ENCODE measurements at regions not wholly inside any gene's neighbourhood (a gene's known extent, or its start where the extent isn't known, plus 50 kb on each side); places are given as distances from the start of the nearest gene placed in this dataset.

- no peak for TF ChIP-seq ZBTB7A (IDR thresholded peaks at IDR 0.05; ENCODE audit: low read depth)
- no peak for TF ChIP-seq TEAD4 (IDR thresholded peaks at IDR 0.05)
- no peak for TF ChIP-seq CREB1 (IDR thresholded peaks at IDR 0.05; ENCODE audit: low read depth)
- TF ChIP-seq EP300 (IDR thresholded peaks at IDR 0.05; ENCODE audit: borderline replicate concordance), result no peak
- TF ChIP-seq TAF1 (IDR thresholded peaks at IDR 0.05; ENCODE audit: low read depth), result no peak
- no peak for TF ChIP-seq FOXM1 (IDR thresholded peaks at IDR 0.05; ENCODE audit: borderline replicate concordance, low read depth)
Measured at GRCh38 chr12:18969512-18969911, 160.0 kb upstream of the PLEKHA5 start.

DNA sequence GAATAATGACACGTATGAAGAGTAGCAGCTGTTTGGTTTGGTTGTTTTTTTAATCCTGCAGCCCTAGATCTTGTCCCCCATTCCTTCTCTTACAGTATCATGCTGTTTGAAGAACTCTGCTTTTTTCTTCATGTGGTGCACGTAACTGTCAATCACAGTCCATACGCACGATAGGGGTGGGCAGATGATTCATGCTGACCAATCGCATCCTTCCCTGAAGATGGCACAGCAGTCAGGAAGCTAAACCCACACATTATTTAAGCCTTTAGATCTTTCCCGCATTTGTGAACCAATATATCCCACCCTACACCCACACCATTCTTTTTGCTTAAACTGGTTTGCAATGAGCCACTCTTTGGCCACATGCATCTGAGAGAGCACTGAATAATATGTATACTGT, 158.9 kb upstream of the PLEKHA5 start:
- TF ChIP-seq TAF1 (IDR thresholded peaks at IDR 0.05; ENCODE audit: low read depth), result no peak
- TF ChIP-seq YY1 (IDR thresholded peaks at IDR 0.05; ENCODE audit: low read depth), result no peak
- TF ChIP-seq REST (IDR thresholded peaks at IDR 0.05; ENCODE audit: low read depth), result no peak
- TF ChIP-seq ZBTB7A (IDR thresholded peaks at IDR 0.05; ENCODE audit: low read depth), result no peak
- TF ChIP-seq FOXM1 (IDR thresholded peaks at IDR 0.05; ENCODE audit: borderline replicate concordance, low read depth), result no peak
- TF ChIP-seq MAX (IDR thresholded peaks at IDR 0.05), result no peak
- TF ChIP-seq RAD21 (IDR thresholded peaks at IDR 0.05; ENCODE audit: low read depth), result no peak
- TF ChIP-seq NFIC (IDR thresholded peaks at IDR 0.05), result no peak
- TF ChIP-seq EGR1 (IDR thresholded peaks at IDR 0.05), result no peak
- TF ChIP-seq EP300 (IDR thresholded peaks at IDR 0.05; ENCODE audit: borderline replicate concordance), result no peak
- no peak for TF ChIP-seq TEAD4 (IDR thresholded peaks at IDR 0.05)
- no peak for TF ChIP-seq CEBPB (IDR thresholded peaks at IDR 0.05)
- TF ChIP-seq CREB1 (IDR thresholded peaks at IDR 0.05; ENCODE audit: low read depth), result no peak
- TF ChIP-seq TCF12 (IDR thresholded peaks at IDR 0.05; ENCODE audit: low read depth), result no peak
- no peak for TF ChIP-seq USF1 (IDR thresholded peaks at IDR 0.05)

- TF ChIP-seq YY1 (IDR thresholded peaks at IDR 0.05; ENCODE audit: low read depth), result no peak
- no peak for TF ChIP-seq NFIC (IDR thresholded peaks at IDR 0.05)
- no peak for TF ChIP-seq RAD21 (IDR thresholded peaks at IDR 0.05; ENCODE audit: low read depth)
- no peak for TF ChIP-seq EP300 (IDR thresholded peaks at IDR 0.05; ENCODE audit: borderline replicate concordance)
- TF ChIP-seq USF1 (IDR thresholded peaks at IDR 0.05), result no peak
- TF ChIP-seq FOXM1 (IDR thresholded peaks at IDR 0.05; ENCODE audit: borderline replicate concordance, low read depth), result no peak
- no peak for TF ChIP-seq MAX (IDR thresholded peaks at IDR 0.05)
- no peak for TF ChIP-seq REST (IDR thresholded peaks at IDR 0.05; ENCODE audit: low read depth)
- no peak for TF ChIP-seq EGR1 (IDR thresholded peaks at IDR 0.05)
- TF ChIP-seq CEBPB (IDR thresholded peaks at IDR 0.05), result no peak
- no peak for TF ChIP-seq TEAD4 (IDR thresholded peaks at IDR 0.05)
- TF ChIP-seq CREB1 (IDR thresholded peaks at IDR 0.05; ENCODE audit: low read depth), result no peak
- TF ChIP-seq ZBTB7A (IDR thresholded peaks at IDR 0.05; ENCODE audit: low read depth), result no peak
- no peak for TF ChIP-seq TAF1 (IDR thresholded peaks at IDR 0.05; ENCODE audit: low read depth)
Measured at GRCh38 chr12:18971932-18972331, 157.6 kb upstream of the PLEKHA5 start.

- no peak for TF ChIP-seq EP300 (IDR thresholded peaks at IDR 0.05; ENCODE audit: borderline replicate concordance)
- no peak for TF ChIP-seq ZBTB7A (IDR thresholded peaks at IDR 0.05; ENCODE audit: low read depth)
- no peak for TF ChIP-seq NFIC (IDR thresholded peaks at IDR 0.05)
- no peak for TF ChIP-seq TCF12 (IDR thresholded peaks at IDR 0.05; ENCODE audit: low read depth)
- TF ChIP-seq TAF1 (IDR thresholded peaks at IDR 0.05; ENCODE audit: low read depth), result no peak
- TF ChIP-seq MAX (IDR thresholded peaks at IDR 0.05), result no peak
- no peak for TF ChIP-seq YY1 (IDR thresholded peaks at IDR 0.05; ENCODE audit: low read depth)
- TF ChIP-seq EGR1 (IDR thresholded peaks at IDR 0.05), result no peak
- no peak for TF ChIP-seq USF1 (IDR thresholded peaks at IDR 0.05)
- no peak for TF ChIP-seq FOXM1 (IDR thresholded peaks at IDR 0.05; ENCODE audit: borderline replicate concordance, low read depth)
- no peak for TF ChIP-seq RAD21 (IDR thresholded peaks at IDR 0.05; ENCODE audit: low read depth)
- TF ChIP-seq CREB1 (IDR thresholded peaks at IDR 0.05; ENCODE audit: low read depth), result no peak
- TF ChIP-seq TEAD4 (IDR thresholded peaks at IDR 0.05), result no peak
- TF ChIP-seq REST (IDR thresholded peaks at IDR 0.05; ENCODE audit: low read depth), result no peak
- TF ChIP-seq CEBPB (IDR thresholded peaks at IDR 0.05), result no peak
Measured at GRCh38 chr12:18975933-18976332, 153.6 kb upstream of the PLEKHA5 start.
